HS-5 (cell line): ENCODE measurements at regions not wholly inside any gene's neighbourhood (a gene's known extent, or its start where the extent isn't known, plus 50 kb on each side); places are given as distances from the start of the nearest gene placed in this dataset.
"Not testable (repeated sequence)": the region's sequence is repeated elsewhere in the genome, so short reads cannot be mapped to it uniquely, and the experiment has no call there.

Source experiments
- DNase-seq: peaks from one replicate; pipeline ENCODE4 v3.0.0-alpha.2; 2012; ENCODE audit warnings: low read depth

GRCh38 chr11:69572233-69572860 lies 68.6 kb upstream of the CCND1 start:
- DNase-seq = no peak

- no peak for DNase-seq
These were observed 68.1 kb upstream of the CCND1 start for GRCh38 chr11:69572861-69573260.

- no peak for DNase-seq
These were observed 67.0 kb upstream of the CCND1 start for GRCh38 chr11:69573761-69574607.

DNA sequence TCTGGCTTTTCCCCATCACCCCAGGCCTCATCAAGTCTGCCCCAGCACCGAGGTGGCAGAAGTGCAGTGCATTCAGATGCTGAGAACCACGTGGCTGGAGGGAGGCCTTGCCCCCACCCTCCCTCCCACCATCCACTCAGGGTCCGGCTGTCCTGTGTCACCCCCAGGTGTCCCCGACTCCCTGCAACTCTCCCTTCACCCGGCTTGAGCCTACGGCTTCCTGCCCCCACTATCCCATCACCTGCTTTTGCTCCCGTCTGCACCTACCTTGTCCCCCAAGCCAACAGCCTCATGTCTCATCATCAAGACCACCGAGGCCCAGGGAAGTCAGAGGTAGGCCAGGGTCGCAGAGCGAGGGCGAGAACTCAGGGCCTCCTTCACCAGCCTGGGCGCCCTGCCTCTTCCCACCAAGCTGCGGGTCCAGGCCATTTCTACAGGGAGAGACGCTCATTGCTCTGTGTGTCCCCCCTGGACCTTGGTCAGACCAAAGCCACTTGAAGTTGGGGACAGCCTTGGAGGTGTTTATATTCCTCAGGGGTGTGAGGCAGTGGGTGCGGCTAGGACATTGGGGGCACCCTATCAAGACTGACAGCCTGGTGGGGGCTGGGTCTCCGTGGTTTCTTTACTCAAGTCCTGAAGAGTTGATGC lies 66.2 kb upstream of the CCND1 start:
- DNase-seq = no peak

DNA sequence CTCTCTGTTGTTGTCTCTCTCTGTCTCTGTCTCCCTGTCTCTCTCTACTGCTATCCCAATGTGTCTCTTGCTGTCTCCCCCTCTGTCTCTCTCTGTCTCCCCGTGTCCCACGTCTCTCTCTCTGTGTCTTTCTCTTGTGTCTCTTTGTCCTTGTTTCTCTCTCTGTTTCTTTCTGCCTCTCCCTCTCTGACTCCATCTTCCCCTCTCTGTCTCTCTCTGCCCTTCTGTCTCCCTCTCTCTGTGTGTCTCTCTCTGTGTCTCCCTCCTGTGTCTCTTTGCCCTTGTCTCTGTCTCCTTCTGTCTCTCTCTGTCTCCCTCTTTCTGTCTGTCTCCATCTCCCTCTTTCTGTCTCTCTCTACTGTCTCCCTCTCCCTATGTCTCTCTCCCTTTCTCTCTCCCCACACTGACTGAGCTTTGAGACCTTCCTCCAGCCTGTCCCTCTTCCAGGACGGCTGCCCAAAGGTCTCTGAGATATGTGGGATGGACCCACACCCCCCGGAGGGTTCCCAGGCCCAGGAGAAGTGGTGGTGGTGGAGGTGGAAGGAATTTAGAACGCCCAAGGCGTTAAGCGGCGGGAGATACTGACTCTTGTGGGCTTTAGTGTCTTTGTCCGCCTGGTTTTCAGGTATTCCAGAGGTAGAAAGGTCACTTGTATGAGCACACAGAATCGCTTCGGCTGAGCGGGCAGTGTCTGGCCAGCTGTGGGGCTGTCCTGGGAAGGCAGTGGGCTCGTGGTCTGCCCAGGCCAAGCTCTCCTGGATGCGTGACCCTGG lies 65.5 kb upstream of the CCND1 start:
- no peak for DNase-seq

DNA sequence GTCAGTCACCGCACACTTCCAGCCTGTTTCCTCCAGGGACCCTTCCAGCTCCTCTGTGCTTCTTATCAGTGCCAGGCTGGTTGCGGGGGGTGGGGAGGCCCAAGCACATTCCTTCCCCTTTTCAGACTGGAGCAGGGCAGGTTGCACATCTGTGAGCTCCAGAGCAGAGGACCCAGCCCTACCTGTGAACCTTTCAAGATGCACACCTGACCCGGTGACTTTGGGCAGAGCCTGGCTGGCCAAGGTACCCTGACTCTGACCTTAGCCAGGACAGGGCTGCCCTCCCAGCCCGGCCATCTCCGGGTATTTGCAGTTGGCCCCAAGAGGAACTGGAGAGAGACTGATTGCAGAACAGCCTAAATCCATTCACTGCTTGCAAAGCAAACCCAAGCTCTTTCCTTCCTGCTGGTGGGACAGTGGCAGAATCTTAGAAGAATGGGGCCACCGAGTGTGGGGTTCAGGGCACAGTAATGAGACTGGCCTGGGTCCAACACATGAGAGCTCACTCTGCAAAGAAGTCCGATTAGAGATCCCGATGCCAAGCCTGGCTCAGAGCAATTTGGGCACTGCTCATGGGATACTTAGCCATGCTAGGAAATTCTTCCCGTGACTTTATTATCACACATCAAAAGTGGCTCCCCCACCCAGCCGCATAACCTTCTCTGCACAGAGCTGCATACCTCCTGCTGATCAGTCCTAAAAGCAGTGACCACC lies 64.7 kb upstream of the CCND1 start:
- DNase-seq = no peak

GRCh38 chr11:69578167-69578566 lies 62.8 kb upstream of the CCND1 start:
- DNase-seq = no peak

GRCh38 chr11:69580529-69580928 lies 60.4 kb upstream of the CCND1 start:
- no peak for DNase-seq

- DNase-seq = no peak
These were observed 58.0 kb upstream of the CCND1 start for GRCh38 chr11:69582756-69583467.

DNA sequence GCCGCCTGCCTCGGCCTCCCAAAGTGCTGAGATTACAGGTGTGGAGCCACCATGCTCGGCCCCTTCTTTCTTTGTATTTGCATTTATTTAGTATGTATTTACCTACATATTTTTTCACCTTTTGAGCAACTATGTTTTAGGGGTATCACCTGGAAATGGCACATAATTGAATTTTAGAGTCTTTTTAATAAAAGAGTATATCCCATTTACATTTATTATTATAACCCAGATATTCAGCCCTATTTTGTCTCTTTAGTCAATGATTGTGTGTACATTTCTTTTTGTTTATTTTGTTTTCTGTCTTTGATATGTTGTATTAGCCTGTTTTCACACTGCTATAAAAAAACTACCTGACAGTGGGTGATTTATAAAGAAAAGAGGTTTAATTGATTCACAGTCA lies 56.8 kb upstream of the CCND1 start:
- DNase-seq = no peak

- no peak for DNase-seq
These were observed 55.6 kb upstream of the CCND1 start for GRCh38 chr11:69585385-69585784.

- DNase-seq = peak; percentile 87
These were observed 53.4 kb upstream of the CCND1 start for GRCh38 chr11:69587454-69588090.

- peak; percentile 85 for DNase-seq
These were observed 52.7 kb upstream of the CCND1 start for GRCh38 chr11:69588270-69588669.

GRCh38 chr11:69590088-69590487 lies 50.9 kb upstream of the CCND1 start:
- not testable (repeated sequence) for DNase-seq
